ENCODE measurements at regions not wholly inside any gene's neighbourhood (a gene's known extent, or its start where the extent isn't known, plus 50 kb on each side); places are given as distances from the start of the nearest gene placed in this dataset.

DNA sequence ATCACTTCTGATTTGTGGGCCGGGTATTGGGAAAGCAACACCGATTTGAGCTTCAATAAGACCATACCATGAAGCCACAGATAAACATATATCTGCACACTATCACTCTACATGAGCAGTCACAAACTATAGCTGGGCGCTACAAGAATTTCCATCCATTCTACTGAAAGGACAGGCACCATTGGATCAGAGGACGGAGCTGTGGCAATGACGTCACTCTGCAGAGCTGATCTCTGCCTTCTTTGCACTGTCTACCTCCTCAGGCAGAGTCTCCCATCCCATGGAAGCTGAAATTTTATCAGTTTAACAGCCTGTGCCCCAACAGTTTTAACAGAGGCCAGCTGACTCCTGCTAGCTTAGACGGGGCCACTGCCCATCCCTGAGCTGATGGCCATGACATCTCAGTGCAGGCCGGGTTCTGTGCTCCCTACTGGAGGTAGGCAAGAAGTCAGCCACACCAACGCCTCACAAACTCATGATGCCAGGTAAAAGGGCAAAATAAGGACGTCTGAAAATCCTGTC is 389.6 kb upstream of the SALL3 start:
- intact Hi-C loops (cut with DNase I) = no loop called here
- peak; percentile 10 for DNase-seq (ENCODE audit: low spot score)

DNA sequence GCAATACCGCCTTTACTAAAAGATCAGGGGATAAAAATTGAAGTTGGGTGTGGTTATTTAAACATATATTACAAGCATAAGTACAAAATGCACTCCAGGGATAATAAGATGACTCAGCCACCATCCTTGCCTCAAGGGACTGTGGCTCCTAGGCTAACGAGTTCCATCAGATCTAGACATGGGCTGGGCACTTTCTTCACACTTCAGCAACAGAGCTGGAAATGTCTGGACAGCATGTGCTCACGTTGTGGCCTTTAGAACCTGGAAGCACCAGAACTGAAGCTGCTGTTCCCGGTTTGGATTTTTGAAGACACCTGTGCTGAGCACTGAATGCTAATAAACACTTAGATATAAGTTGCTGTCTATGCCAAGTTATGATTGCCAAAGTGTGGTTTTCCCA is 384.2 kb upstream of the SALL3 start:
- intact Hi-C loops (cut with DNase I) = no loop called here
- DNase-seq (ENCODE audit: low spot score) = no peak

DNA sequence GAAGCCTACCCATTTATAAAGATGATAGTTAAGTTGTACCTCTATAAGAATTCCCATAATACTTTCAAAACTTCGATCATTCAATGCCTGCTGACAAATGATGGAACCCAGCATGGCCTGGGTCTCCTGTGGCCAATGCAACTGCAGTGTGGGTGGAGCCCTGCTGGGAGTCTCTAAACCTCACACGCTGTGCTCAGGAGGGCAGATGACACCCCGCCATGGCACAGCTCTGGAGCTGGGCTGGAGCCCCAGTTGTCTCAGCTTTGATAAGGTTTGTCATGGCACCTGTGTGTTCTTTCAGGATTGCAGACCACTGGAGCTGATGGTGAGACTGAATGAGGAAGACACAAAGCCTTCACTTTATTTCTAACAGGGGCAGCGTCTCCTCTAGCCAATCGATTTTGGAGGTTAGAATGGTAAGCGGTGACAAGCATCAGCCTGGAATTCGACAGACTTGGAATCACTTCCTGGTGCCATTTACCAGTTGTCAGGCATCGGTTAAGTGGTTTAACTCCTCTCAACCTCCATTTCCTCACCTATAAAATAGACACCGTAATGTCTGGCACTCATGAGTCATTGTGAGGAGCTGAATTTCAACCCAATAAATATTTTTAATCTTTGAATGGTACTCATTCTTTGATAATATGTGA is 383.6 kb upstream of the SALL3 start:
- intact Hi-C loops (cut with DNase I) = no loop called here
- peak; percentile 26 for DNase-seq (ENCODE audit: low spot score)

DNA sequence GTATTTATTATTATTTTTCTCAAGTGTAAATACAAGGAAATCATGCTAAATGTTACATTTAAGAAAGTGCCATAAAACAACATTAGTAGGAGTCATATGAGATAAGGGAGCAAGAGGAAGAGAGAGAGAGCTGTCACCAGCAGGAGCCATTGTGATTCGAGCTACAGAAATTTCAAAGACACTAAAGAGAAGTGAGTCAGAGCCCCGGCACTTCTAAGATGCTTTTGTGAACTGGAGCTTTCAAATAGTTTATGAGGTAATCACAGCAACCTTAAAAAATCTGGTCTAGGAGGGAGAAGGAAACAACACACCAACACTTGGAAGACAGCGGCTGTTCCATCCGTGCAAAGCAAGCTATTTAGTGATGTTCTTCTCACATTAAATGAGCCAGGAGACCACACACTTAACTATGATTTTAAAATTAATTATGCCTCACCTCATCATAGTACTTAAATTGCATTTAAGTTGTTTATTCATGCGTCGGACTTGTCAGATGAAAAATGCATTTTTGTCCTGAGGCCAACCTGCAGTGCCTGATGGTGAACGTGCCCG is 382.7 kb upstream of the SALL3 start:
- intact Hi-C loops (cut with DNase I) = no loop called here
- peak; percentile 19 for DNase-seq (ENCODE audit: low spot score)

DNA sequence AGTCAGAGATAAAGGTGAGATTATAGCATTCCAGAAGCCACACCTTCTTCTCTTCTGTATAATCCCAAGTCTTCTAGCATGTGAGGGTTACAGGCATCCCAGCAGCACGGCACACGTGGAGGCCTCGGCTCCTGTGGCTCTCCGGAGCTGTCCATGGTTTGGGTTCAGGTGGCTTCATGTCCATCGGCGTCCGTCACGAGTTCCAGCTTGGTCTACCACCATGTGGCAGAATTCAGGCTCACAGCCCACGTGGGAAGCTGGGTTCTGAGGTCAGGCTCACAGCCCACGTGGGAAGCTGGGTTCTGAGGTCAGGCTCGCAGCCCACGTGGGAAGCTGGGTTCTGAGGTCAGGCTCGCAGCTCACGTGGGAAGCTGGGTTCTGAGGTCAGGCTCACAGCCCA is 378.3 kb upstream of the SALL3 start:
- intact Hi-C loops (cut with DNase I) = no loop called here
- peak; percentile 46 for DNase-seq (ENCODE audit: low spot score)

DNA sequence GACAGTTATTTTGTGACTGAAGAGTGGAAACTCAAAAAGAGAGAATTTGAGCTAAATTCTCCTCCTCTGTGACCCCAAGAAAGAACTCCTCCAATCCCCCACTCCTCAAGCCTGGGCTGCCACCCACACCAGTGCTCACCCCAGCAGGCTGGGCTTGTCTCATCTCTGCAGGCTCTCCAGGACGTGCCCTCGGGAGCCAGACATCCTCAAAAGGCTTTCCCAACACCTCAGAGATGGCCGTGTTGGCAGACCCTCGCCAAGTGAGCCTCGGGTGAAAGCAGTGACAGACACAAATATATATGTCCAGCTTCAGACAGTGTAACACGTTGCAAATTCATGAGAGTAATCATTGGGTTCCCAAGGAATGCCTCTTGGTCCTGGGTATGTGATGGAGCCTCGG is 377.7 kb upstream of the SALL3 start:
- no peak for DNase-seq (ENCODE audit: low spot score)
- intact Hi-C loops (cut with DNase I) = no loop called here

DNA sequence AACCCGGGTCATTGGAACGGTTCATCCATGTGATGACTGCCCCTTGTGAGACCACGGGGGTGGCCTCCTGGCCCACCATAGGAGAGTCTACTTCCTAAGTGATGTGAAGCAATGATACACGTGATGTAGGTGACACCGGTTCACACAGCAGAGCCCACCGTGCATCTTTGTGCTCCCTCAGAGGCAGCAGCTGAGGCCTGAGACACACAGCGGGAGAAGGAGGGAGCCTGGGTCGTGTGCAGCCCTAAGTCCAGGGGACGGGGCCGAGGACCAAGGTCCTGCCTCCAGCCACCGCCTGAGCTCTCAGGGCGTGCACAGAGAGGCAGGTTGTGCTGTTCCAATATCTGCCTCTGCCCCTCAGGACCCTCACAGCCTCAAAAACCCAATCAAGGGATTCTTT is 377.2 kb upstream of the SALL3 start:
- no peak for DNase-seq (ENCODE audit: low spot score)
- intact Hi-C loops (cut with DNase I) = no loop called here

DNA sequence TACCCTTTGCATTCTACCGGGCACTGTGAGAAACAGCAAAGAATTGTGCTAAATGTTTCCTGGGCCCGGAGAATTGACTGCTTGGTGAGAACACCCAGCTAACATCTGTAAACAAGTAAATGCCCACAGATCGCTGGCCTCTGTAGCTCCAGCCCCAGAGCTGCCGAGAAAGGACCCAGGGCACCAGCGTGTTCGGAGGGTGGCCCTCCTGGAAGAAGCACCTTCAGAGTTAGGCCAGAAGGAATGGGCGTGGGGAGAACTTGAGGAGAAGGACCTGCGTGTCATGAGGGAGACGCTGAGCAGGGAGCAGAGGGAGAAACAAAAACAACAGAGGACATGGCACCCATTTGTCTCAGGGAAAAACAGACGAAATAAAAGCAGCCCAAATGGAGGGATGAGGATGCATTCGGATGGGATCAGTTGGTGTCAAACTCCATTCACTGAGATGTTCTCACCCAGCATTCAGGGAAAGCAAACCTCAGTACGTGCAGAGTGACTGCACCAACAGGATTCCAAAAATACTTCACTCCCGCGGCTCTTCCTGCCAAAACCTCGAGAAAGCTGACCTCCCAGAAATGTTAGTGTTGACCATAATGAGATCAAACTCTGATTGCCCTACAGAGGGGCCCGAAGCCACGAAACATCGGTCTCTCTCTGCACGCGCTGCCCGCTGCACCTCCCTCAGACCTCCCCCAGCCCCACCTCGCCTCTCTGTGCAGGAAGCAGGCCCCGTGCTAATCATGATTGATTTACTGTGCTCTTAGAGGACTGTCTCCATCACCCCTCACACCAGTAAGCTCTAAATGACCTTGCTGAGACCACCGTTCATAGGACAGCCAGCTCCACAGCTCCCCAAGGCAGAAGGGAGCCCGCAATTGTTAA is 376.3 kb upstream of the SALL3 start:
- DNase-seq (ENCODE audit: low spot score) = peak; percentile 68
- intact Hi-C loops (cut with DNase I) = no loop called here

DNA sequence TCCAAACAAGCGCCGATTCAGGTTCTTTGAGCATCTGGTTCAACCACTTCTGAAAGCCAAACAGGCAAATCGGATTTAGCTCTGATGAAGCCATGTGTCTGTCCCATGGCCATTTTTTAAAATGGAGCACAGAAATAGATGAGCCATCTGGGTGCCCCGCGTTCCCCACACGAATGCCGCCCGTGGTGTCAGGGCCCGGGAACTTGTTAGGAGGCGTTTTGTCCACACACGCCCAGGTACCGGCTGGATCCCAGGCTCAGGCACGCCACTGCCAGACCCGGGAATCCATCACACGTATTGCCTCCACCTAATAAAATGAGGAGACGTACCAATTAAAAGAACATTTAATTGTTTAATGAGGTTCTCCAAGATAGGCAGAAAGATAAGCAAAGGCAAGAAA is 374.4 kb upstream of the SALL3 start:
- intact Hi-C loops (cut with DNase I) = no loop called here
- DNase-seq (ENCODE audit: low spot score) = peak; percentile 38

DNA sequence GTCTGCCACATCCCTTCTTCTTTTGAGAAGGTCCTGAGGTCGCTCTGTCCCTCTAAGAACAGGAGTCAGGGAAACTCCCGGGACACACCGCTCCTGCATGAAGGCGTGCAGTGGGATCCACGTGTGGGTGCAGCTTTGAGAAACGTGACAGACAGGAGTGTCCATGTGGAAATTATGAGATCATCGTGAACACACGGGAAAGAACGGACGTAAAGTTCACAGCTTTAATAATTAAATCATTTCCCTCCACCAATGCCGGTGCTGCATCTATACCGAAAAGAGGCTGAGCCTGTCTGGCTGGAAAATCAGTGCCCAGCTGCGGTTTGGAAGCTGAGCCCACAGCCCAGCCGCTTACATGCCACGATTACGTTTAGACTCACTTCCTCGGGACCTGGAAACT is 372.4 kb upstream of the SALL3 start:
- peak; percentile 53 for DNase-seq (ENCODE audit: low spot score)
- intact Hi-C loops (cut with DNase I) = no loop called here

DNA sequence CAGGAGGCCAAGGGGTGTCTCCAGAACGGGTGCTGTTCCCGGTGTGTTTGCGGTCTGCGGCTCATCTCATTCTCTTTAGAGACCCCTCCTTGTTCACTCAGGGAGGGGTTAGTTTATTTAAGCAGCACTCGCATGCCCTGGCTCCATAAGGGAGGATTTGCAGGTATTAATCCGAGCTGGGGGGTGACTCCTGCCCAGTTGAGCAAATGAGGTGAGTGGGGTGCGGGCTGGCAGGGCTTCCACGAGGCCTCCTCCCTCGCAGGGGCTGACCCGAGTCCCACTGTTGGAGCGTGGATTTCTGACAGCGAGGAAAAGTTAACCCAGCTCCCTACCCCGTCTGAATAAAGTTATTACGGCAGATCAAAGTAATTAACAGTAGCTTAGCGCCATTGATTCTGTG is 371.8 kb upstream of the SALL3 start:
- peak; percentile 24 for DNase-seq (ENCODE audit: low spot score)
- intact Hi-C loops (cut with DNase I) = no loop called here

DNA sequence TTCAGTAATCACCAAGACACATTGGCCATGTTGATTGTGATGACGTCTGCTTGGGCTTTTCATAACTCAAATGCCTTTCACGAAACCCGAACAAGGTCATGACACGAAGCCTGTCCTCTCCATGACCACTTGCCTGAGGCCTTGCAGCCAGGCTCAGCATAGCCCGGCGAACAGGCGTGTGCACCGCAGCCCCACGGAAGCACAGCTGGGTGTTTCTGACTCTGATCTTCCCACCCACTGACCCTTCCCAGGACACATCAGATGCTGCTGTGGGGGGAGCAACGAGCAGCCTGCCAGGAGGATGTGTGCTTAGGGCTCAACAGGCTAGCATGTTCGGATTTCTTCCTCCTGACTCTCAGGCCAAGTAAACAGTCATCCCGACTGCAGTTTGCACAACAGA is 369.4 kb upstream of the SALL3 start:
- DNase-seq (ENCODE audit: low spot score) = no peak
- intact Hi-C loops (cut with DNase I) = no loop called here

DNA sequence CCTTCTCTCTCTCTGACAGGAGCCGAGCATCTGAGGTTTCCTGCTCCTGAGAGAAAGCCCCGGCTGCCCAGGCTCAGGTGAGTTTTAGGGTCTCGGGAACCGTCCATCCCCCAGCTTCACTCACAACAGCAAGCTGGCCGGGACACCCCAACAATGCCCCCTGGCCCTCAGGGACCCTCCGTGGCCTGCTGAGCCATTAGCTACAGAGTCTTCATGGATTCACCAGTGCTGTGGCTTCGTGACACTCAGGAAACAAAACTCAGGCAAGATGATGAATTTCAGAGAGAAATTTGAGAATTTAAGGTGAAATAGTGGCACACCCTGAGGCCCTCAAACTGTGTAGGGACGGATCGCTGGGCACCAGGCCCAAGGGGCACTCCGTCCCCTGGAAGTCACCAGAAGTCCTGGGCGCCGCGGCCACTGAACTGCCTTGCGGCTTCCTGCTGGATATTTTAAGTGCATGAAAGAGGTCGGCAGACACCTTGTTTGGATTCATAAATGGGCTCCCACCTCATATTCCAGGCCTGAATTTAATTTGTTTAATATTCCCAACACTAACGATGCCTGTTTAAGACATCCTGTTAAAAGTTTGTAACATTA is 368.3 kb upstream of the SALL3 start:
- intact Hi-C loops (cut with DNase I) = no loop called here
- DNase-seq (ENCODE audit: low spot score) = peak; percentile 71

DNA sequence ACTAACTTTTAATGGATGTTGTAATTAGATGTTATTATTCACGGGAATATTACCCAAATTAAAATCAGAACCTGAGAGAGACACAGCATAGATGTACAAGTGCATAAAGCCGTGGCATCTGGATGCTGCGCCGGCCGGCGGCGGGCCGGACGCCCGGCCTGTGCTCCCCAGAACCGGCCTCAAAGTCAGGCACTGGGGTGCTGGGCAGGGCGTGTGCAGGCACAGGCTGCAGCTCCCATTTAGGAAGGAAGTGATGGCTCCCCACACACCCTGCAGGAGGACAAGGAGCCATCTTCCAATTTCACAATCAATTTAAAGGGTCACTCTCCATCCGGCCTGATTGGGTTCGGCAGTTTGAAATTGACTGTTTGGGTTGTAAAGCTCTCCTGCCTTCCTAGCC is 367.7 kb upstream of the SALL3 start:
- intact Hi-C loops (cut with DNase I) = no loop called here
- peak; percentile 60 for DNase-seq (ENCODE audit: low spot score)

DNA sequence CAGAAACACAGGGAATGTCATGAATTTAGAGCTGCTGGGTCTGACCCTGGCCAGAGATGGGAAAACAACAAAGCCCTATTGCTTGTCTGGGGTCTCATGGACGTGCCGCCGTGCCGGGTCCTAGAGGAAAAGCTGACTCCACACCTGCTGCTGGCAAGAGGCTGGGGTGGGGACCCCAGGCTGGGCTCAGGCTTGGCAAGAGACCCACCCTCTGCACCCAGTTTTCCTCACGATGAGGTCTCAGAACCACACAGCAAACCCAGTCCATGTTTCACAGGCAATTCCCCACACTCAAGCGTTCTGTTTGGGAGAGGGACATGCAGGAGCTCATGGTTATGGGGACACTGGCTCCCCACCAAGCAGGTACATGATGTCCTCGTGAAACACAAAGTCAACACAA is 367.3 kb upstream of the SALL3 start:
- intact Hi-C loops (cut with DNase I) = no loop called here
- peak; percentile 64 for DNase-seq (ENCODE audit: low spot score)

DNA sequence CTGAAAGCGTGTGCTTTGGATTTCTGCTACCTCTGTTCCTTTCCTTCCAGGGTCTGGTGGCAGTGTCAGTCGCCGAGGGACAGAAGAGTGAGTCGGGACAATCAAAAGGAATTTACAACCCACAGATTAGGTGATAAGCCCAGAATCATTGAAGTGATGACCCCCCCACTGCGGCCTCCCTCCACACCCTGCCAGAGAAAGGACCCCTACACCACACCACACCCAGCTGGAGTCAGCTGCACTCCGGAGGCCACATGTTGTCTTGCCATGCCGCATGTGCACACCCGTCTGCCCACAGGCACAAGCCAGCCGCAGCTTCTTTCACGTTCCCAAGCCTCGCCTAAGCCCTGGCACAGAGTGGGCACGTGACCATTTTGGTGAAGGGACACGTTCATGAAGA is 366.8 kb upstream of the SALL3 start:
- intact Hi-C loops (cut with DNase I) = no loop called here
- DNase-seq (ENCODE audit: low spot score) = peak; percentile 58

DNA sequence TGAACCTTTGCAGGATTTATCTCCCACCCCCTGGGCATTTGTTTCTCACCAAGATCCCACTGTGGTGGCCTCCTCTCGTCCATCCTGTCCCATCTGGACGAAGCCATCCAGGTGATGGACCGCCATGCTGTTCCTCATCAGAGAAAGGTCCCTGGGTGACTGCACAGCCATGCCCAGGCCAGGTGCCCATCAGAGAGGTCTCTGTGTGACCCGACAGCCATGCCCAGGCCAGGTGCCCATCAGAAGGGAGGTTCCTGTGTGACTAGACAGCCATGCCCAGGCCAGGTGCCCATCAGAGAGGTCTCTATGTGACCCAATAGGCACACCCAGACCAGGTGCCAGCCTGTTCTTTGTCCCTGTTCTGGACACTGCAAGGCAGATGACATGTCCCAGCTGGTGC is 360.9 kb upstream of the SALL3 start:
- peak; percentile 67 for DNase-seq (ENCODE audit: low spot score)
- intact Hi-C loops (cut with DNase I) = no loop called here

DNA sequence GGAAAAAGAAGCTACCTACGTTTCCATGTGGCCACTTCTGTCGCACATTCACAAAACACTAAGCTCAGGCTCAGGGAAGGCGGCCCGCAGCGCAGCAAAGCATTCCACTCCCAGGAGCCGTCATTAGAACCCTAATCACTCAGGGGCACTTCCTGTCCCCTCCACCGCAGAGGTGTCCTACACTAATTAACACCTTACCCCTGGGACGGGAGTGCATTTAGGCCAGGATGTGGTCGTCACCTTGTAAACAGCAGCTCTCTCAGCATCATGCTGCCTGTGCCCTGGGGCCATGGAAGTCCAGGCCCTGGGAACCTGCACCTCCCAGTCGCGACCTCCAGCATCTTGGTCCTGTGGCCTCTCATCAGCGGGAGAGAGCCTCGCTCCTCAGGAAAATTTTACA is 359.8 kb upstream of the SALL3 start:
- peak; percentile 26 for DNase-seq (ENCODE audit: low spot score)
- intact Hi-C loops (cut with DNase I) = no loop called here

DNA sequence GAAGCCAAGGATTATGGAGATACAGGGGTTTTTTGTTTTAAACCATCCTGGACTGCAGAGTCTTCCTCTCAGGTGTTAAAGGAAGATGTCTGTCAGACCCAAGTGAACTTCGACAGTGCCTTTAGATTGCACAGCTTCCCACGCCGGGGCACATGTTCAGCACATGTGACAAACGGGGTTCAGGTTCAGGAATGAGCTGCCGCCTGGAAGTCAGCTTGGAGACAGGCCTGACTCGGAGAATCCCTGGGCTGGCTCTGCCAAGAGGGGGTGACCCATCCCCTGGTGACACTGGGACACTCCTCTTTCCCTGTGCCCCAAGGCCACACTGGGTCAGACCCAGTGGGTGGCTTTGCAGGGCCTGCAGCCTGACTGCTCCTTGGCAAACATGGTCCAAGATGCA is 359.3 kb upstream of the SALL3 start:
- DNase-seq (ENCODE audit: low spot score) = peak; percentile 66
- intact Hi-C loops (cut with DNase I) = no loop called here

DNA sequence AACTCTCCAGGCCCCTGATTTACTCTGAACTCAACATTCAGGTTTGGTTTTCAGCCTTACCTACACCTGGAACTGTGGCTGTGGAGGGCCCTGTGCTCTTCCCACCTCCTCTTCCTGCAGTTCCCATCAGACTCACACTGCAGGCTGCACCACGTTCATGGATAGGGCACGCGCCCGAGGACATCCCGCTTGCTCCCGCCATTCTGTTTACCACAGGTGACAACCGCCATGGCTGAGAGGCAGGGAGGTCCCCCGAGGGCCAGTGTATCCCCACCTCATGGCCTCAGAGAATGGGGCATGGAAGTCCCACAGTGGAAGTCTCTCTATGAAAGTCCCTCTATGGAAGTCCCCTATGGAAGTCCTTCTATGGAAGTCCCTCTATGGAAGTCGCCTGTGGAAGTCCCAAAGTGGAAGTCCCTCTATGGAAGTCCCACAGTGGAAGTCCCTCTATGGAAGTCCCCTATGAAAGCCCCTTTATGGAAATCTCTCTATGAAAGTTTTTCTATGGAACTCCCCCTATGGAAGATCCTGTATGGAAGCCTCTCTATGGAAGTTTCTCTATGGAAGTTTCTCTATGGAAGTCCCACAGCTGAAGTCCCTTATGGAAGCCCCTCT is 358.4 kb upstream of the SALL3 start:
- intact Hi-C loops (cut with DNase I) = no loop called here
- peak; percentile 39 for DNase-seq (ENCODE audit: low spot score)
